NCI-H82 treated with DMSO at 0.1 percent for 48 hours (cell line): ENCODE measurements at regions not wholly inside any gene's neighbourhood (a gene's known extent, or its start where the extent isn't known, plus 50 kb on each side); places are given as distances from the start of the nearest gene placed in this dataset.
"Not testable (repeated sequence)": the region's sequence is repeated elsewhere in the genome, so short reads cannot be mapped to it uniquely, and the experiment has no call there.

ENCODE experiments used
- DNase-seq: peaks from one replicate; lab custom pipeline; 2025; ENCODE audit not compliant: unreplicated experiment; lab: John Stamatoyannopoulos, UW

DNA sequence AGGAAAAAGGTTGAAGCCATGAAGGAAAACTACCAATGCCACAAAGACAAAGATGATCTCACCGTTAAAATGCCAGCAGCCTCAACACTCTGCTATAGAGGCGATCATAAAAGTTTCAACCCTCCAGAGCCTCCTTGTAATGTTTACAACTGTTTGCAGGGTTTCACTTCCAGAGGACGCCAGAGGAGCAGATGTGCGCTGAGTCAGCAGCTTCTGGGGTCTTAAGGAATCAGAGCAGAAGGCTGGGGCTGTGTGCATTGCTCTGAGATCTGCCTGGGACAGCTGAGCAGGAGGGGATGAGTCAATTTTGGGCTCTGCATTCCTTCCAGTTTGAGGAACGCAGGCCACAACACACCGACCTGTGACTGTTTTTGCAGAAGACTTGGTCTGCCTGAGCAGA is 98.3 kb downstream of the TMEM130 start:
- no peak for DNase-seq

DNA sequence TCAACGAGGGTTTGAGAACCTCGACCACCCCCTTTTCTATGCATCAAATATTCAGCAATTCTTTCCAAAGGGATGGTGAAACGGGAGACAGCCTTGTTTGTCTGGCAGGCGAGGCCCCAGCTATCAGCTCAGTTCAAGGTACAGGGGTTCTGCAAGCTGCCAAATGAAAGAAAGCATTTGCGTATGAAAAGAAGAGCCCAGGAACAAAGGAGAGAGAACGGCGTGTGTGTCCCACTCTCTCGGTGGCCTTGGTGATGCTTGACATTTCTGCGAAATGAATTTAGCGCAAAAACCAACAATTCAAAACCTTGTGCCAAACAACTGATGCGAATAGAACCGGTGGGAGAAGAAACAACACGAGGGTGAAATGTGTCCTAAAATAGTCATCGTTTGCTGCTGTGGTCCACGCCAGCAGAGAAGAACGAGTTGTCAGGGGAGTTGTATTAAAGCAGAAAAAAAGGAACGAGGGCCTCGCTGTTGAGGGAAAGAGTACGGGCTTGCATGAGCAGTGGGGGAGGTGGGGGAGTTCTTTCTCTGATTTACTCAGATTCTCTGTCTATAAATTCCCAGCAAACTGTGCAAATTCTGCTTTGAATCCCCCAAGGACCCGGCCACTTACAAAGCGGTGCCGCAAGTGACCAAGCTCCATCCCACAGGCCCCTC is 97.7 kb downstream of the TMEM130 start:
- no peak for DNase-seq

DNA sequence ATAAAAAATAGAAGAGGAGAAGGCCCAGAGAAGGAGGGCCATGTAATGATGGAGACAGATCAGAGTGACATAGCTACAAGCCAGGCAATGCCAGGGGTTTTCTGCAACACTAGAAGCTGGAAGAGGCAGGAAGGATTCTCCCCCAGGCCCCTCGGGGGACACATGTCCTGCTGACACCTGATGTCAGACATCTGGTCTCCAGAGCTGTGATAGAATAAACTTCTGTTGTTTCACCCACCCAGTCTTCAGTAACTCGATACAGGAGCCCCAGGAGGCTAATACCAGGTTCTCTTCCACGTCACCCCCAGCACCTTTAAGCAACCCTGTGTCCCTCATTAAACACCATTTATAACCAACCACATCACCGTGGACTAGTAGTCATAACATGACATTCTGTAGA is 94.9 kb downstream of the TMEM130 start:
- no peak for DNase-seq

DNA sequence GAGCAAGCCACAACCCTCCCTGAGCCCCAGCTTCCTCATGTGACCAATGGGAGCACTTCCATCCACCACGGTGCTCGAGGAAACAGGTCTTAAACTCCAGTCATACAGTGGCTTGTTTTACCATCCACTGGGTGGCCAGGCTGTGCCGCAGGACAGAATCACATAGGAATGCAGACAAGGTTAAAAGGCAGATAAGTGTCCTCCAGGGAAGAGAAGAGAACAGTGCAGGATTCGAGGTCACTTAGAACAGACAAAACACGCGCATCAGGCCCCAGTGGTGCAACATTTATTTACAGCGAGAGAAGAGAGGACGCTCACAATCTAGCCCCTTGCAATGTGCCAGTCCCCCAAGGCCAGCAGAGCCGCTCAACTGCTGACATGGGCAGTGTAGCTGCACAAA is 92.8 kb downstream of the TMEM130 start:
- DNase-seq, result no peak

DNA sequence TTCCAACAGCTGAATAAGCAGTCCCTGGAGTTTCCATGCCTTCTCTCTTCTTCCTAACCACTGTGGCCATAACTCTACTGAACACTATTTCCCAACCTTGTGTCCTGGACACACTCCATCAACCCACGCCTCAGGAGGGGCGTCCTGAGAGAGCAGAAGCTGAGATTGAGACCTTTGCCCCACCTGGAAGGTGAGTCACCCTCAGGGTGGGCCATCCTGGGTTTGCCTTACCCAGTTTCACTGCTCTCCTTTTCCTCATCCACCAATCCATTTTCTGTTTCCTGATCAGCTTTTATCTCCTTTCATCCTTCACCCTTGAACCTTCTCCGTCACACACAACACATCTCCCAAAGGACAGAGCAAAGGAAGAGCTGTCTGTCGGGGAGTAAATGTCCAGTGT is 91.4 kb downstream of the TMEM130 start:
- no peak for DNase-seq

DNA sequence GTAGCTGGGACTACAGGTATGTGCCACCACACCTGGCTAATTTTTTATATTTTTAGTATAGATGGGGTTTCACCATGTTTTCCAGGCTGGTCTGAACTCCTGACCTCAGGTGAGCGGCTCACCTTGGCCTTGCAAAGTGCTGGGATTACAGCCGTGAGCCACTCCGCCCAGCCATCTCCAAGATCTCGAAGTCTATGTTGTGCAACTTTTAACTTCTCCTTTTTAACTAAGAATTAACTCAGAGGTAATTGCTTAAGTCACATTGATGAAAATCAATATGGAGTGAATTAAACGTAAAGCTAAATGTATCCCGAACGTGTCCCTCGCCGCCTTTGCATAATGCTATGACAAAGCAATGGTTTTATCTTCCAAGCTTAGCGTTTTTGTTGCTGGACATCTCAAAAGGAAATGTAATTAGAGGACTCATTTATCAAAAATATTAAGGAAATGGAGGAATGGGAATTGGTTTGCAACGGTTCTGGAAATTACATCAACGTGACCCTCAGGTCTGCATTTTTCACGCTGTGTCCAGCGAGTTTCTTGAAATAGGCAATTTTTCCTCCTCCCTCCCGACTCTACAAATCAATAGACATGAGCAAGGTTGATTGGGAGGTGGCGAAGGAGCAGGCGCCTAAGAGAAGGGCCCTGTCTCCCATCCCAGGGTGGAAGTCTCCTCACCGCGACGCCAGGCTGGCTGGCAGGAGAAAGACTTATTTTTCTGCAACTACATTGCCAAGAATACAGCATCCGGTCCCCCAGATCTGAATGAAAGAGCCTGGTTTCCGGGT is 89.8 kb downstream of the TMEM130 start:
- DNase-seq, result no peak

DNA sequence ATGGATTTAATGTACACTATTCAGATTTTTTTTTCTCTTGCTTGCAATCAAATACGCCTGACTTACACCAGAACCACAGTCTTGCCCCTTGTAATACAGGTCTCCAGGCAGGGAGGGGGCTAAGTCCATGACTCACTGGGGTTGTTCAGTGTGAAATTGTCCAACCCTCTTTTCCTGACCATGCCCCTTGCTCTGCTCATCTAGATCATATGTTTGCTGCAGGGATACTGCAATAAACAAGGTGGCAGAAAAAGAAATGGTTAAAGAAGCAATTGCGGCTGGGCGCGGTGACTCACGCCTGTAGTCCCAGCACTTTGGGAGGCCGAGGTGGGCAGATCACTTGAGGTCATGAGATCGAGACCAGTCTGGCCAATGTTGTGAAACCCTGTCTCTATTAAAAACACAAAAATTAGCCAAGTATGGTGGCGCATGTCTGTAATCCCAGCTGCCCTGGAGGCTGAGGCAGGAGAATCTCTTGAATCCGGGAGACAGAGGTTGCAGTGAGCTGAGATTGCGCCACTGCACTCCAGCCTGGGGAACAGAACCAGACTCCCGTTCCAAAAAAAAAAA is 85.5 kb downstream of the TMEM130 start:
- DNase-seq, result no peak

DNA sequence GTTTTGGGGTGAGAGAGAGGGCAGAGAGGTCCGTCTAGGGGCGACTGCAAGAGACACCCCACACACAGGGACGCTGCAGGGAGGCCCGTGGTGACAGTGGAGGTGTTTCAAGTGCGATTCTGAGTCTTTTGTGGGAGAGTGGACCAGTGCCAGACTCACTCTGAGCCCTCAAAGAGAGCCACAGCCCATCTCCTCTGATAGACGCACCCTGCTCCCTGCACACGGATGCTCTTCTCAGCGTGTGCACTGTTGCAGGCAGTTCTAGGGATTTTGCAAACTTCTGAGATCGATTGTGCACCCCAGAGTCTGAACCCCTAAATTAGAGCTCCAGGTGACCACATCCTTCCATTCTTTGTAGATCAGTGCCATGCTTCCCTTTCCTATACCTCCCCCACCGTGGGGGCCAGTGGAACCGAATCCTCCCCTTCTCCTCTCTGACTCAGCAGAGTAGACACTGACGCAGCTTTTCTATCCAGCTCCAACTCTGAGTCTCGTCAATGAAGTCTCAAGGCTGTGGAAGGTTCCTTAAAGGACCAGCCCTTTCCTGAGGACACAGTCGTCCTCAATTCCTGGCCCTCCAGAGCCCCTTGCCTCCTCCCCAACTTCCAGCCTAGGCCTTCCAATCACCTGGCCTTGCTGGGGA is 83.8 kb downstream of the TMEM130 start:
- no peak for DNase-seq

DNA sequence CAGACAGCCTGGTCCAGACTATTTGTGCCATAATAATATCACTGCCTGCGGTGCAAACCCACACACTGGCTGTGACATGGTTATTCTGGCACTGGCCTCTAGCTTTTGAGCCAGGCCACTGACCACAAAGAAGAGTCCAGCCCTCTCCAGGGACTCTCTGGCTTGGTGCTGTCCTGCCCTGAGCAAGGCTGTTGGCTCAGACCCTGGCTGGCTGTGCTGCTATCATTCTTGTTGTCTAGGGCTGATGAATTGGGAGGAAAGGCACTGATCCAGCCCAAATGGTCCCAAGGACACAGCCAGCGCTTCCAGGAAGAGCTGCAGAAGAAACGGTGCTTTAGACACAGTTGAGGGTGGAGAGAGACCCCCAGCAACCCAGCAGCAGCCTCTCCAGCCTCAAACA is 80.8 kb downstream of the TMEM130 start:
- DNase-seq, result no peak

DNA sequence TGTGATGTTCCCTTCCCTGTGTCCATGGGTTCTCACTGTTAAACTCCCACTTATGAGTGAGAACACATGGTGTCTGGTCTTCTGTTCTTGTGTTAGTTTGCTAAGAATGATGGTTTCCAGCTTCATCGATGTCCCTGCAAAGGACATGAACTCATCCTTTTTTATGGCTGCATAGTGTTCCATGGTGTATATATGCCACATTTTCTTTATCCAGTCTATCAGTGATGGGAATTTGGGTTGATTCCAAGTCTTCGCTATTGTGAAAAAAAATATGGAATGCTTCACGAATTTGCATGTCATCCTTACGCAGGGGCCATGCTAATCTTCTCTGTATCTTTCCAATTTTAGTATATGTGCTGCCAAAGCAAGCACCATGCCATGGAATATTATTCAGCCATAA is 75.4 kb downstream of the TMEM130 start:
- not testable (repeated sequence) for DNase-seq

DNA sequence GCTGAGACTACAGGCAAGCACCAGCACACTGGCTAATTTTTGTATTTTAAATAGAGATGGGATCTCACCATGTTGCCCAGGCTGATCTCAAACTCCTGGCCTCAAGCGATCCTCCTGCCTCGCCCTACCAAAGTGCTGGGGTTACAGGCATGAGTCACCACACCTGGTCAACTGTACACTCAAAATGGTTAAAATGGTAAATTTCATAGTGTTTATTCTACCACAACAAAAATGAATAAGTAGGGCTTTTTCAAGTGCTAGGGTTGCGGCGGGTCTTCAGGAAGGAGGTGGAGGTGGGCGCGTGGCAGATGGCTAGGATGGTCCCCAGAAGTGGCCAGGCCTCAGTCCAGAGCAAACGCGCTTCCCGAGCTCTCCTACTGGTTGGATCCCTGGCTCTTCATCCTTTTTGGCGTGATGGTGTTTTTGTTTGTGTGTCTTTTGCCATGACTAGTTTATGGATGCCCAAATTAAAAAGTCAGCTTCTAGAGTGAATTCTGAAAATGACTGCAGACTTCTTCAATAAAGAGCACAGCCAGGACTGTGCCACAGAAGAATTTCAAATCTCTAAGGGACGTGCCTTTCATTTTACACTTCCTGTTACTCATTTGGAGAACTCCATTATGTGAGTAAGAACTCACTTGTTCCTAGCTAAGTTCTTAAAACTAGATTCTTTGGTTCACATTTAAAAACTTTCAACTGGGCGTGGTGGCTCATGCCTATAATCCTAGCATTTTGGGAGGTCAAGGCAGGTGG is 73.9 kb downstream of the TMEM130 start:
- no peak for DNase-seq
